ENCODE measurements at regions not wholly inside any gene's neighbourhood (a gene's known extent, or its start where the extent isn't known, plus 50 kb on each side); places are given as distances from the start of the nearest gene placed in this dataset.

GRCh38 chr5:112063856-112064255 is 306.9 kb upstream of the NREP start:
- Histone ChIP-seq H3K4me3 (no peak overlapping the region), H3K9me3 (no peaks in the 10 kb centered on the region), H3K36me3 (ENCODE audit: low read depth, missing control alignments) (no peaks in the 10 kb centered on the region), H3K27ac (no peak overlapping the region), H3K27me3 (no peaks in the 10 kb centered on the region), H3K4me1 (no peaks in the 10 kb centered on the region)
- intact Hi-C loops (cut with DNase I; ENCODE audit: low total_unique reads): no loop called here
- TF ChIP-seq CTCF (IDR thresholded peaks at IDR 0.05) (no peak), POLR2A (IDR thresholded peaks at IDR 0.05) (no peak)
- no peak for DNase-seq
- 88 to 100% methylated on average over 1 of the region's 1 CpG for WGBS, 2 donors

DNA sequence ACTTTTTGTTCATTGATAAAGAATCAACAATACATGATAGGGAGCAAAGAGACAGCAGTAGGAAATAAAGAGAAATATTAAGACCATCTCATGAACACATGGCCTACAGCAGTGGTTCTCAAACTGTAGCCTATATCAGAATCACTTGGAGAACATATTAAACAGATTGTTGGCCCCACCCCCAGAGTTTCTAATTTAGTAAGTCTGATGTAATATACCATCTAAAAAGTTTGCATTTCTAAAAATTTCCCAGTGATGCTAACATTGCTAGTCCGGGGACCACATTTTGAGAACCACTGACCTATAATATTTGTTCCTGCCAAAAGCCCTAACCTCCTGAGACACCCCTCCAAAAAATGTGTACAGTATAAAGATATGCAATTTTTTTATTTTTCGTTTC is 306.2 kb upstream of the NREP start:
- TF ChIP-seq POLR2A (IDR thresholded peaks at IDR 0.05): no peak
- no peak for TF ChIP-seq CTCF (IDR thresholded peaks at IDR 0.05)
- intact Hi-C loops (cut with DNase I; ENCODE audit: low total_unique reads): no loop called here
- Histone ChIP-seq H3K4me3 (no peak overlapping the region), H3K27me3 (no peaks in the 10 kb centered on the region), H3K27ac (no peak overlapping the region), H3K4me1 (no peaks in the 10 kb centered on the region), H3K36me3 (ENCODE audit: low read depth, missing control alignments) (no peaks in the 10 kb centered on the region), H3K9me3 (no peaks in the 10 kb centered on the region)
- no peak for DNase-seq
- WGBS, 2 donors: 91 to 93% methylated on average over 2 of the region's 2 CpGs

GRCh38 chr5:112062181-112062580 is 305.2 kb upstream of the NREP start:
- no peaks in the 10 kb centered on the region for H3K4me1 ChIP-seq
- intact Hi-C loops (cut with DNase I; ENCODE audit: low total_unique reads): no loop called here
- H3K4me3 ChIP-seq: no peak overlapping the region
- H3K9me3 ChIP-seq: no peaks in the 10 kb centered on the region
- no peaks in the 10 kb centered on the region for H3K36me3 ChIP-seq (ENCODE audit: low read depth, missing control alignments)
- no peak overlapping the region for H3K27ac ChIP-seq
- H3K27me3 ChIP-seq: no peaks in the 10 kb centered on the region
- WGBS, 2 donors: 87 to 93% methylated on average over 2 of the region's 2 CpGs
- TF ChIP-seq POLR2A (IDR thresholded peaks at IDR 0.05) (no peak), CTCF (IDR thresholded peaks at IDR 0.05) (no peak)
- no peak for DNase-seq

DNA sequence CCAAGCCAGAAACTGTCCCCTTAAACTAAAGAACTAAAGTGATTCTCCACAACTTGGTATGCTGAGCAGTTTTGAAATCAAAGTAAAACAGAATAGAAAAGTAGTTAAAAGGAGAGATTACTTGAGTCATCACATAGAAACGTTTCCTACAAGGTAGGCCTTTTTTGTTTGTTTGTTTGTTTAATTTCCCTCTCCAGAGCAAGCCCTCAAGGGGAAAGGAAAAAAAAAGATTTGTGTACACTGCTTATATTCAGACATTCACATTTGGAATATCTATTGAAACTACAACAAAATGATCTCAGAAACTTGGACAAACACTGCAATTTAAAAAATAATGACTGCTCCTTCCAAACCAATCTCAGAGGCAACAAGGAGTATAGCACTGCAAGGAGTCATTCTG is 304.7 kb upstream of the NREP start:
- Histone ChIP-seq H3K4me3 (no peak overlapping the region), H3K4me1 (no peaks in the 10 kb centered on the region), H3K27ac (no peak overlapping the region), H3K27me3 (no peaks in the 10 kb centered on the region), H3K36me3 (ENCODE audit: low read depth, missing control alignments) (no peaks in the 10 kb centered on the region), H3K9me3 (no peaks in the 10 kb centered on the region)
- TF ChIP-seq POLR2A (IDR thresholded peaks at IDR 0.05) (no peak), CTCF (IDR thresholded peaks at IDR 0.05) (no peak)
- DNase-seq: no peak
- intact Hi-C loops (cut with DNase I; ENCODE audit: low total_unique reads): no loop called here
- WGBS, 2 donors: 18 to 20% methylated on average over 1 of the region's 1 CpG

DNA sequence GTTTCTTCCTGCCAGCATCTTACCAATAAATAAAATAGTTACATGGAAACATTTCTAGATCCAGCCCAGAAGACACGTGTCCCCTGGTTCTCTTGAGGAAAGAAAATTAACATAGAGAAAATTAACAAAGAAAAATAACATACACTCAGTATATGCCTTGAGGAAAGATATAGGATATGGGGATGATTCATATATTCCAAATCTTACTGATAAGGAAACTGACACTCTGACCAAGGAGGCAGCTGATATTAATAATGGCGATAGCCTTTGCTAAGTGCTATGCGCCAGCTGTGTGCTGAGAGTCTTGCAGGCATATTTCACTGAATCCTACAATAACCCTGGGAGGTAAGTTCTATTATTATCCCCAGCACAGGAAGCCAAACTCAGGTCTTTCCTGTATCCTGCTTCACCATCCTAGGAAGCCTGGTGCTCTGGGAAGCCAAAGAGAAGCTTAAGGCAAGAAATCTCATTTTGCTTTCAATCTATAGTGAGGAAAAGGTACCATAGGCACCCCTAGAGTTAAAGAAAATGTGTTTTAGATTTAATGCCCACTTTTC is 302.7 kb upstream of the NREP start:
- Histone ChIP-seq H3K27me3 (no peaks in the 10 kb centered on the region), H3K9me3 (no peaks in the 10 kb centered on the region), H3K4me3 (no peak overlapping the region), H3K27ac (no peak overlapping the region), H3K36me3 (ENCODE audit: low read depth, missing control alignments) (no peaks in the 10 kb centered on the region), H3K4me1 (no peaks in the 10 kb centered on the region)
- WGBS, 2 donors: 82 to 92% methylated on average over 3 of the region's 3 CpGs
- intact Hi-C loops (cut with DNase I; ENCODE audit: low total_unique reads): no loop called here
- DNase-seq: no peak
- TF ChIP-seq CTCF (IDR thresholded peaks at IDR 0.05) (no peak), POLR2A (IDR thresholded peaks at IDR 0.05) (no peak)
